Keratinocyte (primary cell): ENCODE measurements at regions not wholly inside any gene's neighbourhood (a gene's known extent, or its start where the extent isn't known, plus 50 kb on each side); places are given as distances from the start of the nearest gene placed in this dataset.

ENCODE experiments used
- DNase-seq: peaks from one replicate; pipeline ENCODE4 v3.0.0-alpha.2; 2011; ENCODE audit warnings: low read depth, missing footprints, low spot score
- FAIRE-seq: peaks from 2 replicates; lab custom pipeline; 2011; peaks lifted over from hg19 to GRCh38; lab: Jason Lieb, UNC
- H2AFZ ChIP-seq: 2 replicates; pipeline ENCODE4 v1.6.0; 2012; ENCODE audit warnings: low read length, control low read depth, inconsistent platforms; ENCODE audit not compliant: control insufficient read depth
- H3K27ac ChIP-seq: 2 replicates; pipeline ENCODE4 v1.5.1; 2011; ENCODE audit warnings: low read length; ENCODE audit not compliant: control insufficient read depth, insufficient read depth
- H3K27me3 ChIP-seq: 3 replicates; pipeline ENCODE4 v1.6.0; 2011; ENCODE audit warnings: low read length; ENCODE audit not compliant: control insufficient read depth, insufficient read depth; ENCODE audit errors: extremely low read depth
- H3K36me3 ChIP-seq, 2 experiments: 2 replicates in 1 of 2; 3 replicates in 1 of 2; pipeline ENCODE4 v1.5.1; 2011; ENCODE audit warnings: low read length in 2 of 2, mild to moderate bottlenecking in 1 of 2; ENCODE audit not compliant: control insufficient read depth in 2 of 2, insufficient read depth in 2 of 2; ENCODE audit errors: extremely low read depth in 1 of 2
- H3K4me1 ChIP-seq: 3 replicates; pipeline ENCODE4 v1.5.1; 2011; ENCODE audit warnings: low read length; ENCODE audit not compliant: control insufficient read depth, insufficient read depth; ENCODE audit errors: extremely low read depth
- H3K4me2 ChIP-seq: 3 replicates; pipeline ENCODE4 v1.6.0; 2011; ENCODE audit warnings: low read depth, low read length; ENCODE audit not compliant: control insufficient read depth, insufficient read depth; ENCODE audit errors: extremely low read depth
- H3K4me3 ChIP-seq, 3 experiments: fragments of 200-600 bp in 1 of 3; sonication (generic) in 1 of 3; 2 replicates in 2 of 3; 3 replicates in 1 of 3; pipeline ENCODE4 v1.5.1; 2011 to 2016; ENCODE audit warnings: low read length in 3 of 3, mild to moderate bottlenecking in 3 of 3, control low read depth in 2 of 3, inconsistent platforms in 1 of 3, low read depth in 1 of 3, mixed read lengths in 1 of 3, mixed run types in 1 of 3, moderate library complexity in 1 of 3; ENCODE audit not compliant: control insufficient read depth in 2 of 3, insufficient read depth in 2 of 3; ENCODE audit errors: extremely low read depth in 1 of 3
- H3K79me2 ChIP-seq: 2 replicates; pipeline ENCODE4 v1.6.0; 2012; ENCODE audit warnings: low read length; ENCODE audit not compliant: control insufficient read depth, insufficient read depth
- H3K9ac ChIP-seq: 3 replicates; pipeline ENCODE4 v1.6.0; 2011; ENCODE audit warnings: low read length; ENCODE audit not compliant: control insufficient read depth, insufficient read depth; ENCODE audit errors: extremely low read depth
- H3K9me1 ChIP-seq: 3 replicates; pipeline ENCODE4 v1.6.0; 2011; ENCODE audit warnings: low read length; ENCODE audit not compliant: control insufficient read depth, insufficient read depth; ENCODE audit errors: extremely low read depth
- H3K9me3 ChIP-seq: 2 replicates; pipeline ENCODE4 v1.5.1; 2012; ENCODE audit warnings: low read depth, low read length; ENCODE audit not compliant: control insufficient read depth
- H4K20me1 ChIP-seq: 3 replicates; pipeline ENCODE4 v1.6.0; 2011; ENCODE audit warnings: low read length; ENCODE audit not compliant: control insufficient read depth, insufficient read depth; ENCODE audit errors: extremely low read depth
- EZH2 ChIP-seq: IDR thresholded peaks from one replicate; pipeline ENCODE4 v1.6.1; 2012; ENCODE audit warnings: inconsistent platforms, mild to moderate bottlenecking, low read length, moderate library complexity
- dilution Hi-C: fragments of 300-500 bp; cut with MboI; formaldehyde crosslinking; loops from one replicate; pipeline ENCODE4 v1.7.0; 2020; ENCODE audit warnings: low sequenced_read_pairs; ENCODE audit not compliant: extremely low pct_ligation_motif_present
- TF ChIP-seq, protein P1 (sequence below), 3 experiments: IDR thresholded peaks in 1 of 3; conservative IDR thresholded peaks in 1 of 3; optimal IDR thresholded peaks in 1 of 3; 2 replicates in 2 of 3; 3 replicates in 1 of 3; pipeline versions ENCODE3 to v1.5.1; 2011; ENCODE audit warnings: low read length in 3 of 3, mild to moderate bottlenecking in 3 of 3, moderate library complexity in 2 of 3, control low read depth in 1 of 3, inconsistent platforms in 1 of 3; ENCODE audit not compliant: insufficient read depth in 2 of 3; ENCODE audit errors: extremely low read depth in 1 of 3

DNA sequence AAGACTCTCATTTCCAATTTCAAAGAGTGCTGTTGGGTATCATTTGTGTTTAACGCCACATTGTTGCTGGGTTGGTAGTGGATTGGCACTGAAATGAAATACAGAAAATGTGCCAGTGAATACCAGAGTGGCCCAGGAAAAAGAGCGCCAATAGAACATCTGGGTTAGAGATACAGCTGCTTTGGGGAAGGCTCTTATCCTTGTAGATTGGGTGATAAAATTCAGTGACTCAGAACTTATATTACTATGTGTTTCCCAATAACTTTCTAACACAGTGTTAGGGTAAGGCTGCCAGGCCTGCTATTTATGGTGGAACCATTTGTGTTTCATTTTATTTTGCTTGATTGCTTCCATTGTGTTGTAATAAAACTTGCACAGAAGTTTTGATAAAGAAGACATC is 168.2 kb upstream of the SSTR1 start:
- TF ChIP-seq, protein P1, sequence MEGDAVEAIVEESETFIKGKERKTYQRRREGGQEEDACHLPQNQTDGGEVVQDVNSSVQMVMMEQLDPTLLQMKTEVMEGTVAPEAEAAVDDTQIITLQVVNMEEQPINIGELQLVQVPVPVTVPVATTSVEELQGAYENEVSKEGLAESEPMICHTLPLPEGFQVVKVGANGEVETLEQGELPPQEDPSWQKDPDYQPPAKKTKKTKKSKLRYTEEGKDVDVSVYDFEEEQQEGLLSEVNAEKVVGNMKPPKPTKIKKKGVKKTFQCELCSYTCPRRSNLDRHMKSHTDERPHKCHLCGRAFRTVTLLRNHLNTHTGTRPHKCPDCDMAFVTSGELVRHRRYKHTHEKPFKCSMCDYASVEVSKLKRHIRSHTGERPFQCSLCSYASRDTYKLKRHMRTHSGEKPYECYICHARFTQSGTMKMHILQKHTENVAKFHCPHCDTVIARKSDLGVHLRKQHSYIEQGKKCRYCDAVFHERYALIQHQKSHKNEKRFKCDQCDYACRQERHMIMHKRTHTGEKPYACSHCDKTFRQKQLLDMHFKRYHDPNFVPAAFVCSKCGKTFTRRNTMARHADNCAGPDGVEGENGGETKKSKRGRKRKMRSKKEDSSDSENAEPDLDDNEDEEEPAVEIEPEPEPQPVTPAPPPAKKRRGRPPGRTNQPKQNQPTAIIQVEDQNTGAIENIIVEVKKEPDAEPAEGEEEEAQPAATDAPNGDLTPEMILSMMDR (optimal IDR thresholded peaks at IDR 0.05 in 1 of 3, IDR thresholded peaks at IDR 0.05 in 1 of 3, conservative IDR thresholded peaks at IDR 0.05 in 1 of 3; ENCODE audit: extremely low read depth in 1 of 3, insufficient read depth in 2 of 3, low read length in 3 of 3), result no peak
- no peak for TF ChIP-seq EZH2
- Histone ChIP-seq H3K9me3 (no peaks in the 10 kb centered on the region), H3K4me3 (no peak overlapping the region), H3K79me2 (no peaks in the 10 kb centered on the region), H3K27ac (no peak overlapping the region), H3K4me2 (no peak overlapping the region), H3K4me1 (no peaks in the 10 kb centered on the region), H2AFZ (no peak overlapping the region), H3K27me3 (no peaks in the 10 kb centered on the region), H3K36me3 (no peaks in the 10 kb centered on the region), H4K20me1 (no peaks in the 10 kb centered on the region), H3K9ac (no peak overlapping the region), H3K9me1 (no peaks in the 10 kb centered on the region)
- dilution Hi-C loops, result no loop called here
- DNase-seq (no peak), FAIRE-seq (no peak)

- no peaks in the 10 kb centered on the region for H3K79me2 ChIP-seq
- no peak overlapping the region for H2AFZ ChIP-seq
- dilution Hi-C loops, result no loop called here
- H3K36me3 ChIP-seq, result no peaks in the 10 kb centered on the region
- FAIRE-seq, result no peak
- no peak for TF ChIP-seq EZH2
- TF ChIP-seq, protein P1 (optimal IDR thresholded peaks at IDR 0.05 in 1 of 3, IDR thresholded peaks at IDR 0.05 in 1 of 3, conservative IDR thresholded peaks at IDR 0.05 in 1 of 3; ENCODE audit: extremely low read depth in 1 of 3, insufficient read depth in 2 of 3, low read length in 3 of 3), result no peak
- no peaks in the 10 kb centered on the region for H3K27me3 ChIP-seq
- no peaks in the 10 kb centered on the region for H4K20me1 ChIP-seq
- no peaks in the 10 kb centered on the region for H3K4me1 ChIP-seq
- H3K4me2 ChIP-seq, result no peak overlapping the region
- H3K4me3 ChIP-seq, result no peak overlapping the region
- no peak overlapping the region for H3K27ac ChIP-seq
- H3K9me1 ChIP-seq, result no peaks in the 10 kb centered on the region
- H3K9me3 ChIP-seq, result no peaks in the 10 kb centered on the region
- no peak overlapping the region for H3K9ac ChIP-seq
- DNase-seq, result no peak
Observed at GRCh38 chr14:38040411-38040810, 167.3 kb upstream of the SSTR1 start.
